GM19438 (cell line): ENCODE measurements at regions not wholly inside any gene's neighbourhood (a gene's known extent, or its start where the extent isn't known, plus 50 kb on each side); places are given as distances from the start of the nearest gene placed in this dataset.

Experiments
- ATAC-seq: cut with Tn5 transposase; IDR thresholded peaks from one replicate; pipeline ENCODE4 v1.9.1; 2021; ENCODE audit warnings: low read depth; ENCODE audit not compliant: unreplicated experiment

DNA sequence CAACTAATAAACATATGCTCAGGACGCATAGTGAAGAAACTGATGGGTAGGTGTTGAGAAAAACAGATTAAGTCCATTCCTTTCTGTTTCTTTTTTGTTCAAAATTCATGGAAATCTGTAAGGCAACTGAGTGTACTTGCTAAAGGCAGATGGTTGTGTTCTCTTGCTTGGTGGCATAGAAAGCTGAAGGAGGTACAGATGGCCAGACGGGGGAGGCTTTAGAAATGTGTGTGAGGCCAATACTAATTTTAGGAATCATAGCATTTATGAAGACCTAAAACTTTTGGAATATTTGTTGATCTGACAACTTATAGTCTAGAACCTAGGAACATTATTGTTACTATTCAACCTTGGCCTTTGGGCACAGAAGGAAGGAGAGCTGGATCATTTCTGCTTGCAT, 56.8 kb upstream of the EMCN start:
- no peak for ATAC-seq

DNA sequence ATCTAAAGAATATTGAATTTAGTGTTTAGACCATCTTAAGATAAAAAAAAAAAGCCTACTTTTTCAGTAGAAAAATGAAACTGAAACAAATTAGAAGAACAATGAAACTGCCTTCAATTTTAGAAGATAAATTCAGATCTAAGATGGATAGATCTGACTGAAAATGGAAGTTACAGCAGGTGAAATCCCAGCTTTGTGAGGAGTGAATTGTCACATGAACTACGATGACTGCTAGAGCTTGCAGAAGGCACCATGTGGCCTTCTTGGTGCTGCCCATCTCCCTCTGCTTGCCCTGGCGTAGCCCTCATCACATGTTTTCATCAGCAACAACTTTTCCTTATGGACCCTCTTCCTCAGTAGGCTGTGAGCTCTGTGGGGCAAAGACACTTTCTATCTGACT, 51.4 kb upstream of the EMCN start:
- ATAC-seq = no peak
